GM13977 (cell line): ENCODE measurements at regions not wholly inside any gene's neighbourhood (a gene's known extent, or its start where the extent isn't known, plus 50 kb on each side); places are given as distances from the start of the nearest gene placed in this dataset.
"Not testable (repeated sequence)": the region's sequence is repeated elsewhere in the genome, so short reads cannot be mapped to it uniquely, and the experiment has no call there.

ENCODE experiments used
- DNase-seq: peaks from one replicate; pipeline ENCODE4 v3.0.0; 2012; ENCODE audit warnings: low spot score
- in situ Hi-C: fragments of 300-500 bp; cut with MboI; formaldehyde crosslinking; loops from one replicate; pipeline ENCODE4 v1.12.0; 2022; ENCODE audit warnings: low sequenced_read_pairs, low pct_unique_long_range_greater_than_20kb, mixed read lengths, inconsistent platforms; ENCODE audit not compliant: unreplicated experiment
- TF ChIP-seq, protein P1 (sequence below): IDR thresholded peaks from 2 replicates; pipeline ENCODE4 v1.5.1; 2012; ENCODE audit warnings: mild to moderate bottlenecking, control low read depth; ENCODE audit not compliant: insufficient read depth; ENCODE audit errors: extremely low read depth, missing control alignments

DNA sequence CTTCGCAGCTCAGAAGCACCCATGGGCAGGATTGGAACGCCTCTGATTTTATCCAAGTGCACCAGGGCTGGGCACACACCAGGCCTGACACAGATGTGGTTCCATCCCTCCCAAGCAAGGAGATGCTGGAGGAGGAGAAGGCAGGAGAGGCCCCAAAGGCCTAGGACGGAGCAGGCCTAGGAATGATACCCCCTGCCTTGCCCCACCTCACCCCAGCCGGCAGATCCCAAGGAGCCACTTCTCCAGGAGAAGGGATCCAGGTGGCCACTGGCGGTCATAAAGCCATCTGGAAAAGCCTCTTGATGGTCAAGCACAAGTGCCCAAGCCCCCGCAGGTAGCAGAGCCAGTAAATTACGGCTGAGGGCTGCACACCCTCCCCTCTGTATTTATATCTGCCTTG lies 211.8 kb downstream of the TBC1D2B start:
- no peak for DNase-seq
- TF ChIP-seq, protein P1, sequence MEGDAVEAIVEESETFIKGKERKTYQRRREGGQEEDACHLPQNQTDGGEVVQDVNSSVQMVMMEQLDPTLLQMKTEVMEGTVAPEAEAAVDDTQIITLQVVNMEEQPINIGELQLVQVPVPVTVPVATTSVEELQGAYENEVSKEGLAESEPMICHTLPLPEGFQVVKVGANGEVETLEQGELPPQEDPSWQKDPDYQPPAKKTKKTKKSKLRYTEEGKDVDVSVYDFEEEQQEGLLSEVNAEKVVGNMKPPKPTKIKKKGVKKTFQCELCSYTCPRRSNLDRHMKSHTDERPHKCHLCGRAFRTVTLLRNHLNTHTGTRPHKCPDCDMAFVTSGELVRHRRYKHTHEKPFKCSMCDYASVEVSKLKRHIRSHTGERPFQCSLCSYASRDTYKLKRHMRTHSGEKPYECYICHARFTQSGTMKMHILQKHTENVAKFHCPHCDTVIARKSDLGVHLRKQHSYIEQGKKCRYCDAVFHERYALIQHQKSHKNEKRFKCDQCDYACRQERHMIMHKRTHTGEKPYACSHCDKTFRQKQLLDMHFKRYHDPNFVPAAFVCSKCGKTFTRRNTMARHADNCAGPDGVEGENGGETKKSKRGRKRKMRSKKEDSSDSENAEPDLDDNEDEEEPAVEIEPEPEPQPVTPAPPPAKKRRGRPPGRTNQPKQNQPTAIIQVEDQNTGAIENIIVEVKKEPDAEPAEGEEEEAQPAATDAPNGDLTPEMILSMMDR: no peak
- in situ Hi-C loops: no loop called here

DNA sequence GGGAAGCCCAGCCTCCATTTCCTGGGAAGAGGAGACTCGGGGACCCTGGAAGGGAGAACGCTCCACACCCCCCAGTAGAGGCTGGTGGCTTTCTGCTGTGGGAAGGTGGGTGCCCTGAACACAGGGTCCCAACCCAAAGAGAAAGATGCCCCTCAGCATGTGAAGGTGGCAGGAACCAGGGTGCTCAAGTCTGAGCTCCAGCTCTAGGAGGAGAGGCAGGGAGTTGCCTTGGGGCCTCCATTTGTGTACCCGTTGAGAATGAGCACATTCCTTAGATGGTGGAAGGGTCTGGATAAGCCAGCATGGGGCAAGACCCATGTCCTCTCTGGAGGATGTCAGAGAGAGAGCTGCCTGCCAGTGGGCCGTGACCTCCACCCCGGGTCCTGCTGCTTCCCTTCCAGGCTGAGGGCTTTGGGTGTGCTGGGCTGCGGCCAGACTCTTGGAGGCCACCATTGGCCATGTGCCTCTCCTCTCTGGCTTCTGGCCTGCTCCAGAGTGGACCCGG lies 212.4 kb downstream of the TBC1D2B start:
- TF ChIP-seq, protein P1: no peak
- in situ Hi-C loops: no loop called here
- DNase-seq: no peak

DNA sequence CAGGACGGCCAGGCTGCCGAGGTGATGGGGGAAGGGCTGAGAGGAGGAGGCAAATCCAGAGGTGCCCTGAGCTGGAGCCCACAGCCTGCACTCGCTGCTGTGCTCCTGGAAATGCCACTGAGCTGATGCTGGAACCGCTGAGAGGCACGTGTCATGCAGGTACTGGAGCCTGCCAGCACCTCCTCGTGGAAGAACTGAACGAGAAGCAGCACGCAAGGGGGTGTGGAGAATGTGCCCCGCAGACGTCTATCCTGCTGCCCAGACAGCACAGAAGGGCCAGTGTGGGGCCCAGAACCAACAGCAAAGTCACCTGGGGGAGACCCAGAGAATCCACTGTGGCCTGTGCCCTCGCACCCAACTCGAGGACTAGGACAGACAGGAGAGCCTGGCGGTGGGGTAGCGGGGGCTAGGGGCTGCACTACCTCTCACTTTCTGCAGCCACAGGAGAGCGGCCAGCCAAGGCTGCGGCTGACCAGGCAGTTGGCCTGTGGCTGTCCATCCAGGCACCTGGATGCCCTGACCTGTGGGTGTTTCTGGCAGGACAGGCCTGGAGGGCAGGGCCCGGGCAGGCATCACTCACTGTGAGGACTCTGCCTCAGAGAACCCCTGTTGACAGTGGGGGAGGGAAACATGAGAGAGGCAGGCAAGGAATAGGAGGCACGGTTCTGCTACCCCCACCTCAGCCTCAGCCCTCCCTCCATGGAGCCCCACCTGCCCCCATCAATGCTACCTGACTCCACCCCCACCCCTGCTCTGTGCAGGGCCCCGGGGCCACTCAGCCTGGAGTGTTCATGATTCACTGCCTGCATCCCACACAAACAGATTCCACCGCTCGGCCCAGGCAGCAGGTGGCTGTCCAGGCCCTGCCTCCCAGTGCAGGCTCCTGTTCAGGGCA lies 213.1 kb downstream of the TBC1D2B start:
- in situ Hi-C loops: no loop called here
- DNase-seq: no peak
- TF ChIP-seq, protein P1: no peak

DNA sequence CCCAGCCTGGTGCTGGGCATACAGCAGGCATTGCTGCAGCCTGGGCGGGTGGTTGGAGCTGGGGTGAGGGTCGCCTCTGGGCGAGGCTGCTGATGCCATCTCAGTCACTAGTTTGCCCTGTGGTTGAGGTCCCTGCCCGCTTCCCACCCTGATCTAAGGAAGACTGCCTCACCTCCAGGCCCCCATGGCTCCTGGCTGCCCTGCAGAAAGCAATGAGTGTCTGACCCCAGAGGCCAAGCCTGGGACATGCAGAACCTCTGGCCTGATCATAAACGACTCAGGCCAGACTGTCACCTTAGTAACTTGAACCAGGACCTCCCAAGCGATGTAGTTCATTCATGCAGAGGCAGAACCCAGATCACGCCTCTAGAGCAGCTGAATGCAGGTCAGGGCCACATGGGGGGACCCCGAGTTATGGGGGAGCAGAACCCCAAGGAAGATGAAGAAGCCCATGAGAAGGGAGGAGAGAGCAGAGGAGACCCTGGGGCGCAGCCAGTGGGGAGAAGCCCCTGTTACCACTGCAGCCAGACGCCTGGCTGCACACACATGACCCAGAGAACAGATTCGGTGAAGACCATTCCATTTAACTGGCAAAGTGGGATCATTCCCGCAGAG lies 213.9 kb downstream of the TBC1D2B start:
- in situ Hi-C loops: no loop called here
- DNase-seq: no peak
- TF ChIP-seq, protein P1: no peak

DNA sequence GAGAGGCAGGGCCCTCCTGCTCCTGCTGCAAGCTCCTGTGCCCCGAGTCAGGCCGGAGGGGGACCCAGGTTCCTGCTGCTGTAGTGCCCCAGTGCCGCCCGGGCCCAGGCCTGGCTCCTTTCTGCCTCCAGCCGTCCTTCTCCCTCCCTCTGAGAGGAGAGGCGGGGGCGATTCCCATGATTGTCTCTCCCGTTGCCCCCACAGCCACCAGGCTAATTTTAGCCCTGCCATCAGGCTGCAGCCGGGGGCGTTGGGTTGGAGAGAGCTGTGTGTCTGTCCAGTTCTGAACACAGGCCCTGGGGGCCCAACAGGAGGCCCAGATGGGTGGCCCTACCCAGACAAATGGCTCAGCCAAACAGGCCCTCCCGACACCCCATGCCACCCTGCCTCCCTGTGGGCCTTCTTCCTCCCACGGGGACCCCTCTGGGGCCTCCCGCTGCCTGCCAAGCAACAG lies 214.8 kb downstream of the TBC1D2B start:
- no peak for DNase-seq
- in situ Hi-C loops: no loop called here
- TF ChIP-seq, protein P1: no peak

DNA sequence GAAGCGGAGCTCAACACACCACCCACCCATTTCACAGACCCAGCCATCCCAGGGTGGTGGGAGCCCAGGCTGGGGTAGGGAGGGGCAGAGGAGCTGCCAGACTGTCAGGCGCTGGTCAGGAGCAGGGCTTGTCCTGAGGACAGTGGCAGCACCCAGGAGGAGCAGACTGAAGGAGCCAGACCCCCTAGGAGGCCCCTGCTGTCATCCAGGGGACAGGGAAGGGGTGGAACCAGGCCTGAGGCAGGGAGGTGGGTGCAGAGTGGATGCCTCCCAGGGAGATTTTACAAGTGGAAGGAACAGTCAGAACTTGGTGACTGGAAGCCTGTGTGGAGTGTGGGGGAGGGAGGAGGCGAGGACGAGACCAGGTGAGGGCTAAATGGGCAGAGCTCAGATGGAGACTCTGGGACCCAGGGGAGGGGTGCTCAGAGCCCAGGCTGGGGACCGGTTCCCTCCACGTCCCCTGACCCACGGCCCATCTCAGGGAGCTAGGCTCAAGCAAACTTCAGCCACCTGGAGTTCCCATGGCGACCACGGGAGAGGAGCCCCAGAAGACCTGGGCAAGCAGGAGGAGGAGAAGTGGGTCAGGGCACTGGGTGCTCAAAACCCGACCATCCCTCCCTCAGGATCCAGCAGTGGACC lies 215.4 kb downstream of the TBC1D2B start:
- in situ Hi-C loops, DNase-seq: not testable (repeated sequence)
